GM19397 (cell line): ENCODE measurements at regions not wholly inside any gene's neighbourhood (a gene's known extent, or its start where the extent isn't known, plus 50 kb on each side); places are given as distances from the start of the nearest gene placed in this dataset.

ENCODE experiments used
- ATAC-seq: cut with Tn5 transposase; IDR thresholded peaks from one replicate; pipeline ENCODE4 v1.9.1; 2021; ENCODE audit warnings: mild to moderate bottlenecking, moderate library complexity; ENCODE audit not compliant: unreplicated experiment

DNA sequence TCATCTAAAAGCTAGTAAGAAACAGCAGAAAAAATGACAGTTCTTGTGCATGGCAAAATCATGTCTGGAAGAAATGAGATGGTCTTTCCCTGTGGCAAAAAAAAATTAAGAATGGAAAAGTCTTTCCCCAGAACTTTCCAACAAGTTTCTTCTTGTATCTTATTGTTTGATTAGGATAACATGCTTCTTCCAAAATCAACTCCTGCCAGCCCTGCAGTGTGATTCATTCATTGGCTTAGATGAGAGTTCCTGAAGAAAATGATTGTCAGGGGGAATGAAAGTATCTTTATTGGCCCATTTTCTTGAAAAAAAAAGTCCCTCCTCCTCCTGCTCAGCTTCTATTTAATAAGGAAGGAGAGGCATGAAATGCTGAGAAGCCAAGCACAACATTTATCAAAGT, 407.7 kb downstream of the ARAP2 start:
- ATAC-seq: no peak

DNA sequence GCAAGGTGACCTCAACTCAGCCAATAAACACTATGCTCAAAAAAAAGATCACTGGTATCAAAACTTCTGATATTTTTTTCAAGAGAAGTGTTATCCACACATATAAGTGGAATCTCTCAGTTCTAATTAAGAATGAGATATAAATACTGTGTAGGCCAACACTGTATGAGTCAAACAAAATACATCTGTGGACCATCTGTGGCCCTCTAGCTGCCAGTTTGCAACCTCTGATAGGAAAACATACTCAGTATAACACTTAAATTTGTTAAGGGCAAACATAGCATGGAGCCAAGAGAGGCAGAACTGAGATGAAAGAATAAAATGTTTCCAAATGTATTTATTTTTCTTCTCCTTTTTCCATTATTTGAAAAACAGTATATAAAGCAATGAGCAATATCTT, 377.3 kb downstream of the ARAP2 start:
- no peak for ATAC-seq

DNA sequence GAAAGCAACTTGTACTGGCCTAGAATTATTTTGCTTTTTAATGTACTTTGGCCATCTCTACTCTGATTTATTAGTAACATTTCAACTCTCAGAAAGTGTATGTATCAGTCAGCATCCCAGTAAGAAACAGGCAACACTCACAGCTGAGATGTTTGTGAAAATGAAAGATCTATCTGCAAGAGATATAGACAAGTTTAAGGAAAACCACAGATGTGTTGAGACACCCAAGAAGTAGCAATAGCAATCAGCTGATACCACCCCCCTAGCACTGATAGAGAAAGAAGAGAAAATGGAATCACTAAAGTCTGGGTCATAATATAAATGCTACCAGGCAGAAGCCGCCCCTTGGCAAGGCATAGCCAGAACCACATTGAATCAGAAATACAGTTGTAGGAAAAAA, 372.0 kb downstream of the ARAP2 start:
- no peak for ATAC-seq

DNA sequence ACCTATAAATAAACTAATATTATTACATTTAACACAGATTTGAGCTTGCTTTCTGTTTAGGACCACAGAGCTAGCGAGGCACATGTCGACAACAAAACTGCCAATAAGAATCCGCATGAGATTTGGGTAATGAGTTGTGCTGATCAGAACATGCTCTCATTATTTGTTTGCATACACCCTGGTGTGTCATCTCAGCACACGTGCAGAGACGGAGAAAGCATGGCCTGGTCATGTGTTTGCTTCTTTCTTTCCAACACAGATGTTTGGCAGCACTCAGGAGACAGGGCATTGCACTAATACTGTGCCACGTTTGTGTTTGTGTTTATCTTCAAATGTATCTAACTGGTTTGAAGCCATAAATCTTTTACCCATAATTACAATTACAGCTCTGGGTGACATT, 364.8 kb downstream of the ARAP2 start:
- ATAC-seq: no peak

DNA sequence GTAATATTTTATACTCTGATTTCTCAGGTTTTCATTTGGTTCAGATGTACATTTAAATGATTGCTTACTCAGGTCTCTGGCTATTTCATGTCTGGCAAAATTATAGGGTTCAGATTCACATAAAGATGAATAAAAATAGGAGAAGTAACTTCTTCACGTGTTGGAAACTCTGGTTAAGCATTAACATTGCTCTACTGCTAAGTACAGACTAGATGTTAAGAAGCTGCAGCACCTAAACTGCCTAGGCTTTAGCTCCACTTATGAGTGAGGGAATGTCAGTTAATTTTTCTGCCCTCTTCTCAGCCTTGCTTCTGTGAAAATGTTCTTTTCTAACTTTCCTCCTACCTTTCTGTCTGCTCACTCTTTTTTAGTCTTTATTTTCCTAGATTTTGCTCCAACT, 361.2 kb downstream of the ARAP2 start:
- ATAC-seq: no peak

DNA sequence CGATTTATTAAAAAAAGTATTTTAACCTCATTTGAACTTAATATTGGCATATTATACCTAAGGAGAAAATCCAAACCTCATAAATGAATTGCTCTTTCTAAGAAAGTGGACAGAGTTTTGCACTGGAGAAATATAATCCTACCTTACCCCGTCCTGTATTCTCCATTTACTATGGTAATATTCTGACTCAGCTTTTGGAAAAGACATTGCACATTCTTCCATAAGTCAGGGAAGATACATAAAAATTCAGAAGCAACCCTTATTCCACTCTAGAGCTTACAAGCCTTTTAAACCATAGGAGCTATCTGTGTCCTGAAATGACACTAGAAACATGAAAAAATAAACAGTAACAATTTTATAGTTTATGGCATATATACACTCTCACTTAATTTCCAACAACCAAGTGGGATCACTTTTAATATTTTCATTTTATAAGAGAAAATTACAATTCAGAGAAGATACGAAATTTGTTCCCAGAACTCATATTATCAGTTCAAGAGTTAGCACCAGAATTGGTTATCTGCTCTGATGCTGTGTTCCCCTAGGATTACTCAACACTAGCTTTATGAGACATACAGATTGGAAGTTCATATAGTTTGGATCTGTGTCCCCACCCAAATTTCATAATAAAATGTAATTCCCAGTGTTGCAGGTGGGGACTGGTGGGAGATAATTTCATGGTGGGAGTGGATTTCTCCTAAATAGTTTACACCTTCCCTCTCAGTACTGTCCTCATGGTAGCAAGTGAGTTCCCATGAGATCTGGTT, 359.4 kb downstream of the ARAP2 start:
- no peak for ATAC-seq

DNA sequence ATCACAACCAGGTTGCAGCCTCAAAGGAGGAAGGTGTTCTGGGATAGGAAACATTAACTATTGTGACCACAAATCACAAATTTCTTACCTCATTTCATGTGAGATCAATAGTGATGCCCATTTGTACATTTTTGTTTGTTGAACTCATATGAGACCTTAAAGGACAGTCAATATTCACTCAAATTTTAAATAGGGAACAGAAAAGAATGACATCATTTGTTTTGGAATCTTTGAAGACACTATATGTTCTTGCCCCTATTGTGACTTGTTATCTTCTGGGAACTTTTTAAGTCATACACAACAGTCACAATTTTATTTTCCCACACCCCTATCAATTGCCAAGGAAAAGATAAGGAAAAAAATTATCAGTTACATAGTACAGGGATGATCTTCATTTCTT, 346.5 kb downstream of the ARAP2 start:
- ATAC-seq: no peak

DNA sequence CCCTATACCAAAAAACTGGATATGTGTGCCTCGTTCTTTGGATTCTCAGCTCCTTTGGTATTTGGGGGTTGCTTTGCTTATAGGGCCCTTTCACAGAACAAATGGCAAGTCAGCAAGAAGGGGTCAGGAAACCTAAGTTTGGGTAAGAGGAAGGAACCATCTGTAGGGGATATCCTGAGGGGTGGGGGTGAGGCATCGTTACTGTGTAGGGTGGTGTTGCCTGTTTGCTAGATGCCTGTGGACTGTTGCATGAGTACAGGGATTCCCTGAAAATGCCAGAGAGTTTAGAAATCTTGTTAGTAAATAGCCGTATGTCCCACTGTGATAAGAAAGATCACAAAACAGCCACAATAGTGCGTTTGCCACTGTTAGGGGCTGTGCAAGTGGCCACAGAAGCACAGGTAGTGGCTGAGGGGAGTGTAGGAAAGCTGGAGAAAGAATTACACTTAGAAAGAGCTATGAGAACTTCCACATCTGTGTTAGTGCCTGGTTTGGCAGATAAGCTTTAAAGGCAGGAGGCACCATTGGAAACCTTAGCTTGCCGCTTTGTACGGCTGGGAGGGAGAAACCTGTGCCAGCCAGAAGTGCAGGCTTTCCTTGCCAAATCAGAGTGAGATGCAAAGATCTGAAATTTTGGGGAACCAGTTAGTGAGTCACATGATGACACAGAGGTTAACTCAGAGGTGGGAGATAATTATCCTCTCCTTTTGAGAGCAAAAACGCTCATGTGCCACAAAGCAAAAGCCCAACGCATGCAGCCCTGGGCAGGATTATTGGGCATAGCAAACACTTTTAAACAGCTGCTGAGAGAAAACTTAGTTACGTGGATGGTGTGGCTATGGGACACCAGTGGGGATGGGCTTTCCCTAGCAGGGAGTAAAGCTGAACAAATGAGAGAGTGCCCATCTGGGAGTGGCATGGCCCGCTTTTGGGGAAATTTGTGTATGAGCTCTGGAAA, 343.7 kb downstream of the ARAP2 start:
- ATAC-seq: no peak

DNA sequence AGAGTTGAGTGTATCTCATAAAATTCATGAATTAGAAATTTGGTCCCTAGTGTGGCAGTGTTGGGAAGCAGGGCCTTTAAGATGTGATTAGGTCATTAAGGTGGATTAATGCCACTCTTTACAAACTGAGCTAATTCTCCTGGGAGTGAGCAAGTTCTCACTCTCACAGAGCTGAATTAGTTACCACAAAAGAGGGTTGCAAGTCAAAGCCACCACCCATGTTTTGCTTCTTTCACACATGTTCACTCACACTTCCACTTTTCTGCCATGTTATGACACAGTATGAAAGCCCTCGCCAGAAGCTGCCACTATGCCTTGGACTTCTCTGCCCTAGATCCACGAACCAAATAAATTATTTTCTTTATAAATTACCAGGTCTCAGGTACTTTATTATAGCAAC, 332.1 kb downstream of the ARAP2 start:
- ATAC-seq: peak; percentile 93

DNA sequence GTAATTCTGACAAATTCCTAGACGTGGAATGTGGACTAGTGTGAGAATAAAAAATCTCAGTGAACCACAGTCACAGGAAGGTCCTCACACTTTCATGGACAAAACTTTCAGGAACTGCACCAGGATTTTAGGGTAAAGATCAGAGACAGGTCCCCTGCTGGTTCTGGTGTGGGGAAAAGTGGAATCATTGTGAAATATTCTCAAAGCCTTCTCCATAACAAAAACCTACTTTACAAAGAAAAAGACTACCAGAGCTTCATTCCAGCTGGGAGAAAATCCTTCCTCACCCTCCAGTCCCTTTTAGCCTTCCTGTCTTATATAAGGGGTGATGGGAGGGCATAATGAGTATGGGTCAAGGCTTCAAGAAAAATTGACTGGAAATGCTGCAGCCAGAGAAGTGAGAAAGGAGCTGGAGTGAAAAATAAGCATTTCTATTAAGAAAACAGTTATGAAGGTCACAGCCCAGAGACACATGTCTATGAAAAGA, 325.8 kb downstream of the ARAP2 start:
- no peak for ATAC-seq

DNA sequence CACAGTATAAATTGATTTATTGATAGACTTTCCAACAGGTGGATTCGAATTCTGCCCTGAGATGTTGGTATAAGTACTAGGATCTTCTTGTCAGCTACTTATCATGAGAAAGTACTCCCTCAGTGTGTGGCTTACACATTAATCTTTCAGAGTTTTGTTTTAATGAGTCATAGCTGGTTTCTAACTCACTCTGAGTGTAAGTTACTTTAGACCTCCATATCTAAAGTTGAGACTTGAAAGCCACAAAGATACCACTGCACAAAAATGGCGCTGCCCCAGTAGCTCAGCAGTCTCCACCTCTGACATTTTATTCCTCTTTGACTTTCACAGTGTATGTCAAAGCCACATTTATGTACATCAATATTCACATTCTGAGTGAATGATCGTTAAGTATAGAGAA, 318.5 kb downstream of the ARAP2 start:
- peak; percentile 79 for ATAC-seq

DNA sequence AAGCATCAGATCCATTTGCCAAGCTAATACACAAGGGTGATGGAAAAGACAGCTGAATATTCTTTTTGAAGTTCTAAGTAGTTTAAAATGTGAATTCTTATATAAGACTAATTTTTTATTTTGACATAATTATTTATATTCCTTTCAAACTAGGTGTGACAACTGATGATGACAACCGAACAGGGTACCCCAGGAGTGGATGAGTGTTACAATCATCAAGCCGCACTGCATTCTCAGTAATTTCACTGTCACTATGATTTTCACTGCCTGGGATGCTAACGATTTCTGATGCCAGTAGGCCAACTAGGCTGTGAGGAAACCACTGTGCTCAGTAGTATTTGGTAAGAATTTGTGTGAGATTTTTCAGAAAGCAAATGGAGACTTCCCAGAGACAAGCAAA, 317.5 kb downstream of the ARAP2 start:
- ATAC-seq: no peak

DNA sequence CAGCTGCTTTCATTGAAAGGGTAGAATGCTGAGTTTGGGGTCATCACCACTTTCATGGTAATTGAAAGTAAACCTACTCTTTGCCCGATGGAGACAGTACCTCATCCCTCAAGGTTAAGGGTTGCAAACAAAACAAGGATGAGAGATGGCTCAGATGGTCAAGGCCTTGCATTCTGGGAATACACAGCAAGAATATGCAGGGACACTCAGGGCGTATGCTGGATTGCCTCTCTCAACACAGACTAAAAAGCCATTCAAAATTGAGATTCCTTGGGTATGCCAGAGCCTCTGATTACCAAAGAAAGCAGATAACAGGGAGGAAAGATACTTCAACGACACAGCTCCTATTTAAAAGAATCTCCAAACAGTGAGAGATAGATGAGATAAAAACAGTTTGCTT, 310.4 kb downstream of the ARAP2 start:
- ATAC-seq: no peak

DNA sequence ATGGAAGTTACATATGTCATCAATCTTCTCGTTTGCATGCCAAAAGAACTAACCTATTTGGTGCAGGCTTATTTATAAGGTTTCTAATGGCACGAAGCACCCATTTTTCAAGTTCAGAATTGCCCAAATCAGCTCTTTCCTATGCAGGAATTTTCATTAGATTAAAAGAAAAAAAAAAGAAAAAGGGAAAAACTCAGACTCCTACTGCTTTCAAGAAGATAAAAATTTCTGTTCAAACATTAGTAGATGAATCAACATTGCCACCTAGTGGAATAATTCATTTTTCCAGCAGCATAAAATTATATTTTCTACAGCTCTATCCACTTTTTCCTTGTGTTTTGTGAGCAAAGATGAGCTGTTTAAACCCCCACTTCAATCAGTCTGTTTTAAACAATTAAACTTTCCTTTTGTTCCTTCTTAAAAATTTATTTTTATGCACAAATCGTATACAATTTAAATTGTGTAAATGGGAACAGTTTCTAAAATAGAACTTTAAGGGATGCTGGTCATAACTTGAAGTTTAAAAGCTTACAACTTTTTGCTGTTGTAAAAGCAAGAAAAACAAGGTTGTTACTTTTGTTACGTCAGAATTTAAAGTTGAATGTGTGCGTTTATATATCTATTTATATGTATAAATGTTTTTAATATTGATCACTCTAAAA, 309.9 kb downstream of the ARAP2 start:
- ATAC-seq: no peak

DNA sequence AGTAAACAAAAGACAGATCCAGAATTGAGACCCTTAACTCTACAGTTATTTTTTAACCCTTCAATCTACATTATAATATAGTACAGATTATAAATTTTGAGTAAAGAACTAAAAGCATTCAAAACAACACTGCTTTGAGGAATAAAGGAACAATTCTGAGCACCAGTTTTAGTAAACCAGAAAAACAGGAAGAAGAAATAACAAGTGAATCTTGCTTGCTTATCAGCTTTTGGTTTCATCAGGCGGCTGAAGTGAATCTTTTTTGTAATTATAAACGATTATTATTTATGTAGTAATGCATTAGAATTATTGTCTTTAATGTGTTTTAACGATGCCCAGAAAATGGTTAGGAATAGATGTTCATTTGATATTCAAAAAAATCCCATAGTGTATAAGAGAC, 305.4 kb downstream of the ARAP2 start:
- no peak for ATAC-seq

DNA sequence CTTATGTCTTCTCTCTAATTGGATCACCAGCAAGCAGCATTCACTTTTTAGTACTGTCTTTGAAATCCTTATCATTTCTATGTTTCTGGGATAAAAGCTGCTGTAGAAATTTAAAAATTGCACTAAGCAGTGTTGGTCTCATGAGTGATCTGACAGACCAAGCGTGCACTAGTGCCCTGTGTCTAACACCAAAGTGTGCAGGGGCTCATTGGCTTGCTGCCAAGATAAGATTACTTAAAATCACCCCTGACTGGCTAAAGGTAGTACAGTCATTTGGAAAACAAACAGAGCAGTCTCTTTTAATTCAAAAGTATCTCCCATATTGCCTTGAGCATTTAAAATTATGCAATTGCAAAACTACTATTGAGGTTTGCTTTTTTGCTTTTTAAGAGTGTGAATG, 304.6 kb downstream of the ARAP2 start:
- no peak for ATAC-seq

DNA sequence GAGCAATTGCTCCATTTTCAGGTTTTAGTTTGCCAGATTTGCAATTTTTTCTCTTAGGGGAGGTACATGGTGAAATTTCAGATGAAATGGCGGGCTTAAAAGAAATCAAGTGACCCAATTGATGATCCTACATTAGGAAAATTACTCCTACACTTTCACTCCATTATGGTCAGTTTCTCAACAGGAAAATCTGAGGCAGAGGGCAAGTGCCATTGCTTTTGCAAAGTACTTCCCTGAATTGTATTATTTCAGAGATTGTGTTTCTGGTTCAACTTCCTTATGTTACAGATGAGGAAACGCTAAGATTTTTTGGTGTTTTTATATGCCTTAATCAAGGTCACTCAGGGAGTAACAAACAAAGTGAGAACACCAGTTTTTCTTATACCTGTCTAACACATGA, 302.2 kb downstream of the ARAP2 start:
- no peak for ATAC-seq

DNA sequence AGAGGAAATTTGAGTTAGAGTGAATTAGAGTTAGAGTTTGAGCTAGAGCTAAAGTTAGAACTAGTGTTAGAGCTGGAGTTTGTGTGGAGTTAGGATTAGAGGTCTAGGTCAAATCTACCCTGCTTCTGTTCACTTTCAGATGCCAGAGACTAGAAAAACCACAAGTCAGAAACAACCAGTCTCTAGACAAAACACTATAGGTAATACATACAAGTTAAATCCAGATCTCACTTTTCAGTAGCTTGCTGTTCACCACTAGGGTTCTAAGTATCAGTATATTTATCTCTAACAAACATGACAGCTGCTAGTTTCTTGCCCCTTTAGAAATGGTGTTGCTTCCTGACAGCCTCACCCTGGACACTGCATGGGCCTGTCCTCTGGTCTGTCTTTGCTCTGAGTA, 300.7 kb downstream of the ARAP2 start:
- ATAC-seq: no peak

DNA sequence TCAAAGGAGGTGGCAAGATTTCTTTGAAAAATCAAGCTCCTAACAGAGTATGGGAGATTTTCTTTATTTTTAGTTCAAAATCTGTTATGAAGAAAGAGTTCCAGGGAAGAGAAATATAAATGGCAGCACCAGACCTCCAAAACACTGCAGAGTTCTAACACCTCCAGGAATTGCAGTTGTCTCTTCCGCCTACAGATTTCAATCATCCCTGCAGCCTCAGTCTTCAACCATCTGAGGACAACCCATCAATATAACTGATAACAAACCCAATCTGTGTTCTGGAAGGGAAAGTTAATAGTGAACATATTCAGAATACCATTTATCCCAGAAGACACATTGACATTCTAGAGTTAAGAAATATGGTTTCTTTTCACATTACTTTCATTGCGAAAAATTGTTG, 296.1 kb downstream of the ARAP2 start:
- ATAC-seq: no peak

DNA sequence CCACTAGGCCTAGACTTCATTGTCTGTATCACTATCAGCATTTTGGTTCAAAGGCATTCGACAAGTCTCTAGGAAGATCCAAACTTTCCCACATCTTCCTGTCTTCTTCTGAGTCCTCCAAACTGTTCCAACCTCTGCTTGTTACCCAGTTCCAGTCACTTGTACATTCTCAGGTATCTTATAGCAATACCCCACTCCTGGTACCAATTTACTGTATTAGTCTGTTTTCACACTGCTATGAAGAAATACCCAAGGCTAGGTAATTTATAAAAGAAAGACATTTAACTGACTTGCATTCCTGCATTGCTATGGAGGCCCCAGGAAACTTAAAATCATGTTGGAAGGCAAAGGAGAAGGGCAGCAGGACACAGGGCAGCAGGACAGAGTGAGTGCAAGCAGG, 293.9 kb downstream of the ARAP2 start:
- no peak for ATAC-seq

DNA sequence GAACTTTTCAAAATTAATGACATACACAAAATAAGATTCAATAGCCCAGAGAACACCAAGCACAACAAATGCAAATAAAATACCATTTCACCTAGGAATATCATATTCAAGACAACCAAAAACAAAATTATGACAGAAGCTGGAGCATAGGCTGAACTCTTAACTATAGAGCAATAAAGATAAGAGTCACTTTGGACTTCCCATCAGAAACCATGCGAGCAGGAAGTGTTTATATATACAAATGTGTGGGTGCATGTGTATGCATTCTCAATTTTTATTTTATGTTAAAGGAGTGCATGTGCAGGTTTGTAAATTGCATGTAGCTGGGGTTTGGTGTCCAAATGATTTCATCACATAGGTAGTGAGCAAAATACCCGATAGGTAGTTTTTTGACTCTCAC, 291.6 kb downstream of the ARAP2 start:
- no peak for ATAC-seq

DNA sequence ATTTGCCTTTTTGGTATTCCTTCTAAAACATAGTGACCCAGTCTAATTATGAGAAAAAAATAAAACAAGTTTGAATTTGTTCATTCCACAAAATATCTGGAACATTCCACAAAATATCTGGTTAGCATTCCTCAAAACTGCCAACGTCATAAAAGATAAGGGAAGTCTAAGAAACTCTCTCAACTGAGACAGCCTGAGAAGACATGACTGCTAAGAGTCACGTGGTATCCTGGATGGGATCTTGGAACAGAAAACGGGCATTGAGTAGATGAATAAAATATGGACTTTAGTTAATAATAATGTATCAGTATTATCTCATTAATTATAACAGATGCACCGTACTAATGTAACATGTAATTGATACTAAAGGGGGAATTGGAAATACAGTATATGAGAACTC, 280.9 kb downstream of the ARAP2 start:
- ATAC-seq: no peak
